Ectodermal cell (in vitro differentiated cells): ENCODE measurements at regions not wholly inside any gene's neighbourhood (a gene's known extent, or its start where the extent isn't known, plus 50 kb on each side); places are given as distances from the start of the nearest gene placed in this dataset.
"Not testable (repeated sequence)": the region's sequence is repeated elsewhere in the genome, so short reads cannot be mapped to it uniquely, and the experiment has no call there.

Experiments used
- H3K27ac ChIP-seq: 2 replicates; pipeline ENCODE4 v1.7.0; 2013; ENCODE audit warnings: mild to moderate bottlenecking, low read depth, low read length; ENCODE audit not compliant: insufficient read depth, poor library complexity, severe bottlenecking
- H3K27me3 ChIP-seq: 2 replicates; pipeline ENCODE4 v1.7.0; 2013; ENCODE audit warnings: mild to moderate bottlenecking, low read length; ENCODE audit not compliant: insufficient read depth, control insufficient read depth, poor library complexity, severe bottlenecking
- H3K36me3 ChIP-seq: one replicate; pipeline ENCODE4 v1.7.0; 2013; ENCODE audit warnings: low read length; ENCODE audit not compliant: control insufficient read depth, insufficient read depth
- H3K4me1 ChIP-seq: one replicate; pipeline ENCODE4 v1.7.0; 2013; ENCODE audit warnings: low read length; ENCODE audit not compliant: control insufficient read depth, insufficient read depth
- H3K4me3 ChIP-seq: 2 replicates; pipeline ENCODE4 v1.7.0; 2013; ENCODE audit warnings: low read depth, low read length, control low read depth; ENCODE audit not compliant: insufficient read depth
- H3K9me3 ChIP-seq: 2 replicates; pipeline ENCODE4 v1.7.0; 2013; ENCODE audit warnings: mild to moderate bottlenecking, low read length, moderate library complexity; ENCODE audit not compliant: control insufficient read depth
- WGBS, 2 experiments: methylation state at CpG; one replicate each; pipeline ENCODE4 v1.1.7; 2013; ENCODE audit warnings: missing lambda C conversion rate in 2 of 2; 5-methylcytosine and 5-hydroxymethylcytosine counted together

- Histone ChIP-seq H3K9me3 (no peaks in the 10 kb centered on the region), H3K4me3 (no peak overlapping the region), H3K4me1 (no peaks in the 10 kb centered on the region), H3K36me3 (no peaks in the 10 kb centered on the region), H3K27me3 (no peaks in the 10 kb centered on the region), H3K27ac (no peak overlapping the region)
- WGBS, 2 experiments, result 82 to 92% methylated on average over 2 of the region's 2 CpGs
These were observed 76.6 kb upstream of the CHD6 start for GRCh38 chr20:41694796-41695195.

DNA sequence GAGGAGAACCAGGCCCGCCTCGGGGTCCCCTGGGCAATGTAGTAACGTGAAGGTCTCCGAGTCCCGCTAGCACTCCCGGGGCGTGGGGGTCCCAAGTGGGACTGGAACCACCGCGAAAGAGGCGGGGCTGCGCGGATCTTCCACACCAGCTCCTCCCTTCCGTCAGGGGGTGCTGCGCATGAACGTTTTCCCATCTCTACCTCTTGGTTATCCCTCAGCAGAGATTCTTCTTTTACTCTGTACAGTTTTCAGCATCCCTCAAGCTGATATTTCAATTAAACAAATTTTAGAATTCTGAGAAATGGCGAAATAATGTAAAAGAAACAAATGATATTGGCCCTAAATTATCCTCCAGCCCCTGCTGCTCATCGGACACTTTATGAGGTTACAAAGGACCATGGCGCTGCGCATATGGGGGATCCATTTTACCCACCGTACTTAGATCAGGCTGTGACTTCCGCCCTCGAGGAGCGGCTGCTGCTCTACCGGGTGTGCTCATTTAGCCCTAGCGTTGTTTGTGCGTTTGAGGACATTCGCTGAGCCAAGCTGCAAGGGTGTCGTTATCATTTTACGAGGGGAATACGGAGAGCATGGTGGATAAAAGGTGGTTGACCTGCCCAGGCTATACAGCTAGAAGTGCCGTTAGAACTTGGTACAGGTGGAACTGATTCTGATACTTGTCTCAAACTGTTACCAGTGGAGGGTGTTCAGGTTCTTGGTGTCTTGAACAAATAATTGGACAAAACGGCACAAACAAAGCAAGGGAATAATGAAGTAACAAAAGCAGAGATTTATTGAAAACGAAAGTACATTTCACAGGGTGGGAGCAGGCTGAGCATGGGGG, 75.2 kb upstream of the CHD6 start:
- H3K27ac ChIP-seq, result peak overlapping the region; percentile 1

DNA sequence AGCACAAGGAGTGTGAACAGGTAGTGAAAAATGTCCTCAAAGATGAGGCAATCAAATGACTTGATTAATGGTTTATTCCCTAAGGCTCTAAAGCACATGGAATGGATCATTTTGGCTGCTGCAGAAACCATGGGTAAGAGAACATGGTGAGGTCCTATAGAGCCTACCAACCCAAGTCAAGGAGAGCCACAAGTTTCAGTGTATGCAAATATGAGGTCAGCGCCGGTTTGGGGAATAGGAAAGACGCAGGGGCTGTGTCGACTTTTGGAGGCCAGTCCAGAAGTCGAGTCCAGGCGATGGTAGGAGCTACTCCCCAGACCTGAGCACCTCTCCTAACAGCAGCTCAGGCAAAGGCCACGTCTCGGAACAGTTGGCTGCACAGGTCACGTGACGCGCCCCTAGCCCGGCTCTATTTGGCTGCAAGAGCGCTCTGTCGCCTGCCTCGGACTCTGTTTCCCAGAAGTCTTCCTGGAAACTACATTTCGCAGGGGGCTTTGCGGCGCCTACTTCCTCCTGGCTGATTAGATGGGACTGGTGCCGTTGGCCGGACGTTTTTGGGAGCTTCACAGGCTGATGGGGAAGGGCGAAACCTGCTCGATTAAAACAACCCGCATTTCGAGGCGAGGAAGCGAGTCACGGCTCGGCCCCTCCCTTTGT, 74.4 kb upstream of the CHD6 start:
- Histone ChIP-seq H3K4me3 (peak overlapping the region; percentile 56), H3K27ac (peak overlapping the region; percentile 1), H3K36me3 (no peaks in the 10 kb centered on the region), H3K27me3 (no peaks in the 10 kb centered on the region), H3K4me1 (no peaks in the 10 kb centered on the region), H3K9me3 (no peaks in the 10 kb centered on the region)
- 12% methylated on average over 29 of the region's 29 CpGs for WGBS, 2 experiments

More for the DNA sequence above, 75.2 kb upstream of the CHD6 start:
- Histone ChIP-seq H3K9me3 (no peaks in the 10 kb centered on the region), H3K4me1 (no peaks in the 10 kb centered on the region), H3K4me3 (peak overlapping the region; percentile 56), H3K27me3 (no peaks in the 10 kb centered on the region), H3K36me3 (no peaks in the 10 kb centered on the region)
- 0 to 1% methylated on average over 32 to 33 of the region's 33 CpGs for WGBS, 2 experiments

- H3K27me3 ChIP-seq, result no peaks in the 10 kb centered on the region
- H3K9me3 ChIP-seq, result no peaks in the 10 kb centered on the region
- 96 to 98% methylated on average over 2 of the region's 2 CpGs for WGBS, 2 experiments
- H3K4me1 ChIP-seq, result no peaks in the 10 kb centered on the region
- no peaks in the 10 kb centered on the region for H3K36me3 ChIP-seq
- H3K4me3 ChIP-seq, result no peak overlapping the region
- no peak overlapping the region for H3K27ac ChIP-seq
These were observed 73.3 kb upstream of the CHD6 start for GRCh38 chr20:41691443-41691842.

GRCh38 chr20:41690702-41691101, 72.5 kb upstream of the CHD6 start:
- no peaks in the 10 kb centered on the region for H3K36me3 ChIP-seq
- no peaks in the 10 kb centered on the region for H3K9me3 ChIP-seq
- no peak overlapping the region for H3K27ac ChIP-seq
- H3K4me1 ChIP-seq, result no peaks in the 10 kb centered on the region
- 89 to 91% methylated on average over 1 of the region's 1 CpG for WGBS, 2 experiments
- no peak overlapping the region for H3K4me3 ChIP-seq
- no peaks in the 10 kb centered on the region for H3K27me3 ChIP-seq

GRCh38 chr20:41686961-41687360, 68.8 kb upstream of the CHD6 start:
- no peaks in the 10 kb centered on the region for H3K36me3 ChIP-seq
- no peaks in the 10 kb centered on the region for H3K9me3 ChIP-seq
- WGBS, 2 experiments, result 93 to 95% methylated on average over 6 of the region's 6 CpGs
- no peak overlapping the region for H3K4me3 ChIP-seq
- no peaks in the 10 kb centered on the region for H3K4me1 ChIP-seq
- no peak overlapping the region for H3K27ac ChIP-seq
- H3K27me3 ChIP-seq, result no peaks in the 10 kb centered on the region

GRCh38 chr20:41685145-41685544, 67.0 kb upstream of the CHD6 start:
- not testable (repeated sequence) for H3K36me3 ChIP-seq, H3K9me3 ChIP-seq, H3K4me3 ChIP-seq, H3K27ac ChIP-seq, H3K27me3 ChIP-seq, H3K4me1 ChIP-seq
- WGBS, 2 experiments, result 86 to 90% methylated on average over 4 of the region's 4 CpGs

- H3K27ac ChIP-seq, result no peak overlapping the region
- no peaks in the 10 kb centered on the region for H3K36me3 ChIP-seq
- 86% methylated on average over 1 of the region's 2 CpGs; no CpG with 5 or more reads in 1 of the 2 experiments for WGBS, 2 experiments
- H3K27me3 ChIP-seq, result no peaks in the 10 kb centered on the region
- no peaks in the 10 kb centered on the region for H3K9me3 ChIP-seq
- H3K4me1 ChIP-seq, result no peaks in the 10 kb centered on the region
- no peak overlapping the region for H3K4me3 ChIP-seq
These were observed 60.6 kb upstream of the CHD6 start for GRCh38 chr20:41678799-41679198.

- Histone ChIP-seq H3K4me1 (no peaks in the 10 kb centered on the region), H3K27me3 (no peaks in the 10 kb centered on the region), H3K36me3 (no peaks in the 10 kb centered on the region), H3K9me3 (no peaks in the 10 kb centered on the region), H3K27ac (no peak overlapping the region), H3K4me3 (no peak overlapping the region)
- 95 to 97% methylated on average over 3 of the region's 3 CpGs for WGBS, 2 experiments
These were observed 54.1 kb upstream of the CHD6 start for GRCh38 chr20:41672282-41672681.

- no peaks in the 10 kb centered on the region for H3K9me3 ChIP-seq
- no peak overlapping the region for H3K27ac ChIP-seq
- H3K27me3 ChIP-seq, result no peaks in the 10 kb centered on the region
- no peak overlapping the region for H3K4me3 ChIP-seq
- H3K36me3 ChIP-seq, result no peaks in the 10 kb centered on the region
- H3K4me1 ChIP-seq, result no peaks in the 10 kb centered on the region
- 84 to 88% methylated on average over 6 of the region's 6 CpGs for WGBS, 2 experiments
These were observed 53.0 kb upstream of the CHD6 start for GRCh38 chr20:41671143-41671542.
